NB4 (cell line): ENCODE measurements at regions not wholly inside any gene's neighbourhood (a gene's known extent, or its start where the extent isn't known, plus 50 kb on each side); places are given as distances from the start of the nearest gene placed in this dataset.

Experiments used
- DNase-seq: peaks from one replicate; pipeline ENCODE4 v3.0.0; 2010; ENCODE audit warnings: low read depth
- H3K4me3 ChIP-seq: one replicate; pipeline ENCODE4 v1.5.1; 2011; ENCODE audit warnings: mild to moderate bottlenecking, low read depth, low read length, moderate library complexity
- MYC ChIP-seq: IDR thresholded peaks from 2 replicates; pipeline ENCODE4 v1.6.1; 2011; ENCODE audit warnings: low read depth, low read length
- POLR2A ChIP-seq: IDR thresholded peaks from 2 replicates; pipeline ENCODE4 v1.6.1; 2011; ENCODE audit warnings: mild to moderate bottlenecking; ENCODE audit not compliant: insufficient read length; ENCODE audit errors: extremely low read depth
- TF ChIP-seq, protein P1 (sequence below): IDR thresholded peaks from 2 replicates; pipeline ENCODE4 v1.6.1; 2011; ENCODE audit warnings: low read depth, low read length
- TF ChIP-seq, protein P2 (sequence below): IDR thresholded peaks from one replicate; pipeline ENCODE4 v1.5.1; 2012; ENCODE audit warnings: low read depth, low read length

DNA sequence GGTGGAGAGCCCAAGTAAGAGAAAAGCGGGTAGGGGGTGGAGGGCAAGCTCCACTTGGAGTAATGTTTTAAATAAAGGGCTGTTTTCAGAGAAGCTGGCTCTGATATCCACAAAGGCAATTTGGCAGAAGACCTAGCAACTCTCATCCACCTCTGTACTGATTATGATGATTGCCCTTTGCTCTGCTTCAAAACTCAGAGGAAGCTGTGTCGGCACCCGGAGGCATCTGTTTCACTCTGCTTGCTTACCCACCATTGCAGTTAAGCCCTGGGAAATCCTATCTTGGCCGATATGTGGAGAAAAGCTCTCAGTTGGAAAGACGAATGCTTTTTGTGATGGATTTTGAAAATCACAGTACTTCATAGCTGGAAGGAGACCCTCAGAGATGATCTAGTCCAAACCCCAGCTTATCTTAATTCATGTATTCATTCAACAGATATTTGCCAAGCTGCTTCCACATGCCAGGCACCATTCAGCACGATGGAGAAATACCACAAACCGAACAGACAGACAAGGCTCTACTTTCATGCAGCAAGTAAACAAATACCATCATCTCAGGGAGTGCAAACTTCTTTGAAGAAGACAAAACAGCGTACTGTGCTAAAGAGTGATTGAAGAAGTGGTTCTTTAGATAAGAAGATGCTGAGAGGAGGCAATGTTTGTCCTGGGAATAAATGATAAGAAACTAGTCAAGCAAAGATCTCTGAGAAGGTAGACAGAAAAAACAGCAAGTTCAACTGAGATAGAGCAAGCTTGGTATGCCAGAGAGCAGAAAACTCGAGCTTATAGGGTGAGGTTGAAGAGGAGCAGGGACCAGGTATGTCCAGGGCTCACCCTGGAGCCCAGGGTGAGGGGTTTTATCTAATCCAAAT is 140.4 kb upstream of the SPDL1 start:
- no peak for TF ChIP-seq MYC
- TF ChIP-seq, protein P1, sequence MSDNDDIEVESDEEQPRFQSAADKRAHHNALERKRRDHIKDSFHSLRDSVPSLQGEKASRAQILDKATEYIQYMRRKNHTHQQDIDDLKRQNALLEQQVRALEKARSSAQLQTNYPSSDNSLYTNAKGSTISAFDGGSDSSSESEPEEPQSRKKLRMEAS: no peak
- no peak for TF ChIP-seq POLR2A
- TF ChIP-seq, protein P2, sequence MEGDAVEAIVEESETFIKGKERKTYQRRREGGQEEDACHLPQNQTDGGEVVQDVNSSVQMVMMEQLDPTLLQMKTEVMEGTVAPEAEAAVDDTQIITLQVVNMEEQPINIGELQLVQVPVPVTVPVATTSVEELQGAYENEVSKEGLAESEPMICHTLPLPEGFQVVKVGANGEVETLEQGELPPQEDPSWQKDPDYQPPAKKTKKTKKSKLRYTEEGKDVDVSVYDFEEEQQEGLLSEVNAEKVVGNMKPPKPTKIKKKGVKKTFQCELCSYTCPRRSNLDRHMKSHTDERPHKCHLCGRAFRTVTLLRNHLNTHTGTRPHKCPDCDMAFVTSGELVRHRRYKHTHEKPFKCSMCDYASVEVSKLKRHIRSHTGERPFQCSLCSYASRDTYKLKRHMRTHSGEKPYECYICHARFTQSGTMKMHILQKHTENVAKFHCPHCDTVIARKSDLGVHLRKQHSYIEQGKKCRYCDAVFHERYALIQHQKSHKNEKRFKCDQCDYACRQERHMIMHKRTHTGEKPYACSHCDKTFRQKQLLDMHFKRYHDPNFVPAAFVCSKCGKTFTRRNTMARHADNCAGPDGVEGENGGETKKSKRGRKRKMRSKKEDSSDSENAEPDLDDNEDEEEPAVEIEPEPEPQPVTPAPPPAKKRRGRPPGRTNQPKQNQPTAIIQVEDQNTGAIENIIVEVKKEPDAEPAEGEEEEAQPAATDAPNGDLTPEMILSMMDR: no peak

GRCh38 chr5:169442403-169442874 is 141.1 kb upstream of the SPDL1 start:
- no peak overlapping the region for H3K4me3 ChIP-seq
- DNase-seq: peak; percentile 29
- TF ChIP-seq MYC (no peak), POLR2A (no peak)
- TF ChIP-seq, protein P1: no peak
- TF ChIP-seq, protein P2: no peak

More for the DNA sequence above, 140.4 kb upstream of the SPDL1 start:
- DNase-seq: no peak
- no peak overlapping the region for H3K4me3 ChIP-seq

GRCh38 chr5:169440107-169440705 is 139.3 kb upstream of the SLIT3 start:
- DNase-seq: no peak
- H3K4me3 ChIP-seq: no peak overlapping the region
- TF ChIP-seq, protein P1: no peak
- TF ChIP-seq, protein P2: no peak

- TF ChIP-seq, protein P2: no peak
- TF ChIP-seq, protein P1: no peak
- TF ChIP-seq POLR2A (no peak), MYC (no peak)
- H3K4me3 ChIP-seq: no peak overlapping the region
- DNase-seq: no peak
These were observed 138.4 kb upstream of the SLIT3 start for GRCh38 chr5:169439362-169439761.

DNA sequence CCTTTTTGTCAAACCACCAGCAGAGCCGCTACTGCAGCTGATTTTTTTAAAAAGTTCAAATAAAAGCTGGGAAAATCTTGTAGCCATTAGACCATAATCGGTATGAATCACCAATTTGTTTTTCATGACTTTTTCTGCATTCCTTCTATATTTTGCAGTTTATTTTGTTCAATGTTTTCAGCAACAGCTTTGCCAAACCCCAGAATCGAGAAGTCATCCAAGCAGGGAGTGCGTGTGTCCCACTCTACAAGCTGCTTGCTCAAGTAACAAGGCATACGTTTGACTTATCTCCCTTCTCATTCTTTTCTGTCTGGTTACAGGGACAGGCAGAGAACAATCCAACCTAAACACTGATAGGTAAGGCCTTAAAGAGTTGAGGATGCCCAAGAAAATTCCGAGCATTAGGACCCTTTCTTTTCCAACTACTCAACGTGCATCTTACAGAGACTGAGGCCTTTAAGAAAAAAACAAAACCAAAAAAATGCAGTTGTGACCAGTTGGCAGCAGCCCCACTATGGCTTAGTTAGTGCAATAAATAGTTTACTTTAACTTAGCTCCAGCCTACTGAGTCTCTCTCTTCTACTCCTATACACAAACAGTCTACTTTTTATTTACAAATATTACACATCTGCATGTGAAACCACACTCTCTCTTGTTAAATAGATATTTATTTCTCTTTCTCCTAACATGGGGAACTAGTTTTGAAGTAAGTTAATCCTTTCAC is 134.7 kb upstream of the SLIT3 start:
- DNase-seq: no peak

More for the DNA sequence above, 134.7 kb upstream of the SLIT3 start:
- TF ChIP-seq, protein P1: no peak
- no peak for TF ChIP-seq POLR2A
- TF ChIP-seq MYC: no peak
- TF ChIP-seq, protein P2: no peak
- no peak overlapping the region for H3K4me3 ChIP-seq
